Anterior cingulate cortex (tissue), 58 donors: ENCODE measurements at regions not wholly inside any gene's neighbourhood (a gene's known extent, or its start where the extent isn't known, plus 50 kb on each side); places are given as distances from the start of the nearest gene placed in this dataset.

Experiments used
- DNase-seq, 58 donors: peaks; one replicate each; lab custom pipeline; 2025; lab: John Stamatoyannopoulos, UW

GRCh38 chr1:115893545-115893944 lies 52.6 kb upstream of the NHLH2 start:
- DNase-seq: no peak

- no peak for DNase-seq
Measured at GRCh38 chr1:115898020-115898419, 57.1 kb upstream of the NHLH2 start.

- no peak for DNase-seq
Measured at GRCh38 chr1:115900856-115901255, 59.9 kb upstream of the NHLH2 start.

- DNase-seq: no peak
Measured at GRCh38 chr1:115906627-115907026, 65.7 kb upstream of the NHLH2 start.

- no peak for DNase-seq
Measured at GRCh38 chr1:115907092-115907491, 66.2 kb upstream of the NHLH2 start.

GRCh38 chr1:115908565-115909274 lies 67.6 kb upstream of the SLC22A15 start:
- peak in 17 of 58 donors; percentile 1 to 54 (median 13) for DNase-seq

- DNase-seq: no peak
Measured at GRCh38 chr1:115910231-115910630, 66.1 kb upstream of the SLC22A15 start.

- DNase-seq: no peak
Measured at GRCh38 chr1:115911294-115911693, 65.0 kb upstream of the SLC22A15 start.

GRCh38 chr1:115912116-115912515 lies 64.2 kb upstream of the SLC22A15 start:
- DNase-seq: no peak

GRCh38 chr1:115922801-115923200 lies 53.5 kb upstream of the SLC22A15 start:
- no peak for DNase-seq

GRCh38 chr1:115924770-115925169 lies 51.5 kb upstream of the SLC22A15 start:
- DNase-seq: no peak

GRCh38 chr1:115925467-115925866 lies 50.8 kb upstream of the SLC22A15 start:
- DNase-seq: no peak
